Right atrium auricular region (tissue), 2 donors: ENCODE measurements at regions not wholly inside any gene's neighbourhood (a gene's known extent, or its start where the extent isn't known, plus 50 kb on each side); places are given as distances from the start of the nearest gene placed in this dataset.

Experiments used
- DNase-seq: peaks from one replicate; pipeline ENCODE4 v3.0.0-alpha.2; 2019; ENCODE audit warnings: low spot score
- H3K27ac ChIP-seq, 2 donors: fragments of 200-600 bp; sonication (generic); 1 replicate in 1 of 2; 2 replicates in 1 of 2; pipeline ENCODE4 v1.5.1; 2016 to 2019
- H3K27me3 ChIP-seq, 2 donors: fragments of 200-600 bp; sonication (generic); one replicate each; pipeline versions ENCODE4 v1.5.1 to v1.6.0; 2017 to 2019
- H3K36me3 ChIP-seq: fragments of 200-600 bp; sonication (generic); one replicate; pipeline ENCODE4 v1.5.1; 2016
- H3K4me1 ChIP-seq, 2 donors: fragments of 200-600 bp; sonication (generic); one replicate each; pipeline versions ENCODE4 v1.5.1 to v1.6.0; 2017 to 2019
- H3K4me3 ChIP-seq, 2 donors: fragments of 200-600 bp; sonication (generic); 1 replicate in 1 of 2; 2 replicates in 1 of 2; pipeline ENCODE4 v1.5.1; 2017 to 2019; ENCODE audit warnings: mild to moderate bottlenecking in 1 of 2, moderate library complexity in 1 of 2
- H3K9me3 ChIP-seq, 2 donors: fragments of 200-600 bp; sonication (generic); one replicate each; pipeline ENCODE4 v1.5.1; 2019
- TF ChIP-seq, protein P1 (sequence below), 2 donors: fragments of 200-600 bp; sonication (generic); IDR thresholded peaks; one replicate each; pipeline ENCODE4 v1.5.1; 2019; ENCODE audit warnings: antibody characterized with exemption in 2 of 2

DNA sequence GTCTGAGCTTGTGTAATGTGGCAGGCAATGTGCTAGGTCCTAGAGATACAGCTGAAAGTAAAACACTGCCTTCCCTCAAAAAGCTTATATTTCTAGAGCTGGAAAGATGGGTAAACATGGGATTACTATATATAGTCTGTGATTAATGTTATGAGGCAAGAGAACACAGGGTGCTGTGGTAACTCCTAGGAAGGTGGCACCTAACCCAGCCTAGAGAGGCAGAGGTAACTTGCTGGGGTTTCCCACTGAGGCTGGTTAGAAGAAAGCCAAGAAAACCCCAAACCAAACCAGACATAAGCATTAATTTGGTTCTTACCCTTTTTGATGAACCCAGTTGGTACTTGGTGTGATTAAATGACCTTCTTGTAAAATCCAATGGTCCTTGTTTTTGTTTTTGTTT lies 315.0 kb downstream of the PPP1R2C start:
- DNase-seq, result no peak
- Histone ChIP-seq H3K4me1 (no peaks in the 10 kb centered on the region), H3K9me3 (no peaks in the 10 kb centered on the region), H3K27ac (no peak overlapping the region), H3K27me3 (no peaks in the 10 kb centered on the region), H3K4me3 (no peak overlapping the region), H3K36me3 (no peaks in the 10 kb centered on the region)
- TF ChIP-seq, protein P1, sequence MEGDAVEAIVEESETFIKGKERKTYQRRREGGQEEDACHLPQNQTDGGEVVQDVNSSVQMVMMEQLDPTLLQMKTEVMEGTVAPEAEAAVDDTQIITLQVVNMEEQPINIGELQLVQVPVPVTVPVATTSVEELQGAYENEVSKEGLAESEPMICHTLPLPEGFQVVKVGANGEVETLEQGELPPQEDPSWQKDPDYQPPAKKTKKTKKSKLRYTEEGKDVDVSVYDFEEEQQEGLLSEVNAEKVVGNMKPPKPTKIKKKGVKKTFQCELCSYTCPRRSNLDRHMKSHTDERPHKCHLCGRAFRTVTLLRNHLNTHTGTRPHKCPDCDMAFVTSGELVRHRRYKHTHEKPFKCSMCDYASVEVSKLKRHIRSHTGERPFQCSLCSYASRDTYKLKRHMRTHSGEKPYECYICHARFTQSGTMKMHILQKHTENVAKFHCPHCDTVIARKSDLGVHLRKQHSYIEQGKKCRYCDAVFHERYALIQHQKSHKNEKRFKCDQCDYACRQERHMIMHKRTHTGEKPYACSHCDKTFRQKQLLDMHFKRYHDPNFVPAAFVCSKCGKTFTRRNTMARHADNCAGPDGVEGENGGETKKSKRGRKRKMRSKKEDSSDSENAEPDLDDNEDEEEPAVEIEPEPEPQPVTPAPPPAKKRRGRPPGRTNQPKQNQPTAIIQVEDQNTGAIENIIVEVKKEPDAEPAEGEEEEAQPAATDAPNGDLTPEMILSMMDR (IDR thresholded peaks at IDR 0.05), result no peak

DNA sequence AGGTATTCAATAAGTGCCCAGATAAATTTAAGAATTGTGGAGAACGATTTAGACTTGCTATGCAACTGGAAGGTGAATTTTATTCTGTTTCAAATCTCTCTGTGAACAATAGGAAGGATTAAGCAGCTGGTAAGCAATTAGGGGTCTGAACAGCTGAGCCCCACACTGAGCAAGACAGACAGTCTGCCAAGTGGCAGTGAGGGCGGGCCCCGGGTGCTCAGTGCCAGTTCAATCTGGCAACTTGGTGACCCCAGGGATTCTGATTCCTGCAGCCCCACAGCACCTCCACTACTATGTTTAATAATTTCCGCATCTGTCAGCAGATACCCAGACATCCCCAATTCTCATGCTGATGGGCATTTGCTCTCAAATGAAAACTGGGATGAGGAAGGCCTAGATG lies 317.3 kb downstream of the PPP1R2C start:
- Histone ChIP-seq H3K4me1 (no peaks in the 10 kb centered on the region), H3K27me3 (no peaks in the 10 kb centered on the region), H3K4me3 (no peak overlapping the region), H3K9me3 (no peaks in the 10 kb centered on the region), H3K36me3 (no peaks in the 10 kb centered on the region), H3K27ac (no peak overlapping the region)
- no peak for DNase-seq
- TF ChIP-seq, protein P1 (IDR thresholded peaks at IDR 0.05), result no peak

DNA sequence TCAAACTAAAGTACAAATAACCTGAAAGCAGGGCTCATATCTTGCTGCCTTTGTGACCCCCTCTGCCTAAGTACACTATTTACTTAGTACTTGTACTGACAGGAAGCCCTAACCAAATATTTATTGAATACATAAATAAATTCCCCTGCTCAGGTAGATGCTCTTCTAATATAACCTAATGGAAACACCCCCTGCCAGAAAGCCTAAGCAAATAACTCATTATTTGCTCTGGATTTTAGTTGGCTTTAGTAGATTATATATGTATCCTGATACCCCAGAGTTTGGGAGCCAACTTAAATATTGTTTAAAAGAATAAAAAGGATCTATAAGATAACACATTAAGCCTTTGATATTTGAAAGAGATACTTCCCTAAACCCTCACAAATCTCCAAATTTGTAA lies 318.2 kb downstream of the PPP1R2C start:
- Histone ChIP-seq H3K9me3 (no peaks in the 10 kb centered on the region), H3K4me3 (no peak overlapping the region), H3K27ac (no peak overlapping the region), H3K4me1 (no peaks in the 10 kb centered on the region), H3K36me3 (no peaks in the 10 kb centered on the region), H3K27me3 (no peaks in the 10 kb centered on the region)
- no peak for DNase-seq
- TF ChIP-seq, protein P1 (IDR thresholded peaks at IDR 0.05), result no peak

DNA sequence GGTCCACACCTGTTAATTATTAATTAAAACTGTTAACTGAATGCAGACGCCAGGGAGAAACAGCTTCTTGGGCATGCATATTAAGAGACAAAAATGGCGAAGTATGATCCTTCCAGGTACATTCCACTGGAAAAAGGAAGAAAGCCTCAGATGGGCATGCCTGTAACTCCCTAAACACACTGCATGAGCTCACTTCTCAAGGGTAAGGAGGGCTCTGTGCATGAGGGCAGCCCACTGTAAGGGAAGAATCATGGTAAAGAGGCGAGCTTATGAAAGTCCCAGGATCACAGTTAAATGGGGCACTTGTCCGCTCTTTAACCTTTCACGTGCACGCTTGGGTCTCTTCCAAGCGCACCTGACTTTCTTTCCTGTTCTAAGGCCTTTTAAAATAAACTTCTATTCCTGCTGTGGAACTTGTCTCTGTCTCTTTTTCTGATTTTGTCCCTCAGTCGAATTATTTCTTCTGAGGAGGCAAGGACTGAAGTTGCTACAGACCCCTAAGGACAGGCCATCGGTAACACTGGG lies 321.7 kb downstream of the PPP1R2C start:
- Histone ChIP-seq H3K36me3 (no peaks in the 10 kb centered on the region), H3K9me3 (no peaks in the 10 kb centered on the region), H3K27me3 (no peaks in the 10 kb centered on the region), H3K4me3 (no peak overlapping the region), H3K27ac (no peak overlapping the region), H3K4me1 (no peaks in the 10 kb centered on the region)
- TF ChIP-seq, protein P1 (IDR thresholded peaks at IDR 0.05), result no peak
- no peak for DNase-seq

DNA sequence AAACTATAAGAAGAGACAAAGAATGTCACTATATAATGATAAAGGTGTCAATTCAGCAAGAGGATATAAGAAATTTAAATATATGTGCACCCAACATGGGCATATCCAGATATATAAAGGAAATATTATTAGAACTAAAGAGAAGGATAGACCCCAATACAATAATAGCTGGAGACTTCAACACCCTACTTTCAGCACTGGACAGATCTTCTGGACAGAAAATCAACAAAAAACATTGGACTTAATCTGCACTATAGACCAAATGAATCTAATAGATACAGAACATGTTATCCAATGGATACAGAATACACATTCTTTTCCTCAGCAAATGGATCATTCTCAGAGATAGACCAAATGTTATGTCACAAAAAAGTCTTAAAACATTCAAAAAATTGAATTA lies 327.7 kb downstream of the PPP1R2C start:
- TF ChIP-seq, protein P1 (IDR thresholded peaks at IDR 0.05), result no peak
- no peak for DNase-seq
- Histone ChIP-seq H3K27me3 (no peaks in the 10 kb centered on the region), H3K4me3 (no peak overlapping the region), H3K4me1 (no peaks in the 10 kb centered on the region), H3K36me3 (no peaks in the 10 kb centered on the region), H3K9me3 (peaks cover 0 to 15% of the 10 kb centered on the region in 2 donors), H3K27ac (no peak overlapping the region)

DNA sequence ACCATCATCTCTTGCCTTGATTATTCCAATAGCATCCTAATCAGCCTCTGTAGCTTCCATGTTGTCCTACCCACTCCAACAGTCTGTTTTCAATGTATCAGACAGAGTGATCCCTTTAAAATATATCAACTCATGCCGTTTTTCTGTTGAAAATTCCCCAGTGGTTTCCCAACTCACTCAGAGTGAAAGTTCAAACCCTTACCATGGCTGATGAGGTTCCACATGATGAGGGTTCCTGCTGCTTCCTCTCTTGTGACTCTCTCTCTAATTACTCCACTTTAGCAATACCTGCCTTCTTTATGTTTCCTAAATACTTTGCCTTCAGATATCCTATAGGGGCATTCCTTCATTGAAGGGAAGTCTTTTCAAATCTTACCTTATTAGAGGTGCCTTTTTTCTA lies 334.7 kb downstream of the PPP1R2C start:
- TF ChIP-seq, protein P1 (IDR thresholded peaks at IDR 0.05), result no peak
- H3K4me3 ChIP-seq, result no peak overlapping the region
- H3K27me3 ChIP-seq, result no peaks in the 10 kb centered on the region
- H3K36me3 ChIP-seq, result no peaks in the 10 kb centered on the region
- no peak for DNase-seq
- no peaks in the 10 kb centered on the region for H3K4me1 ChIP-seq
- no peak overlapping the region for H3K27ac ChIP-seq
- H3K9me3 ChIP-seq, result peaks cover 0 to 13% of the 10 kb centered on the region in 2 donors
